Inflammatory macrophage (primary cell): ENCODE measurements at regions not wholly inside any gene's neighbourhood (a gene's known extent, or its start where the extent isn't known, plus 50 kb on each side); places are given as distances from the start of the nearest gene placed in this dataset.
A peak's percentile ranks its signal among the peaks of the same experiment; 100 is the strongest.
"Not testable (repeated sequence)": the region's sequence is repeated elsewhere in the genome, so short reads cannot be mapped to it uniquely, and the experiment has no call there.

ENCODE experiments used
- DNase-seq, 2 donors: peaks; one replicate each; pipeline ENCODE4 v3.0.0-alpha.2; 2020 to 2022

DNA sequence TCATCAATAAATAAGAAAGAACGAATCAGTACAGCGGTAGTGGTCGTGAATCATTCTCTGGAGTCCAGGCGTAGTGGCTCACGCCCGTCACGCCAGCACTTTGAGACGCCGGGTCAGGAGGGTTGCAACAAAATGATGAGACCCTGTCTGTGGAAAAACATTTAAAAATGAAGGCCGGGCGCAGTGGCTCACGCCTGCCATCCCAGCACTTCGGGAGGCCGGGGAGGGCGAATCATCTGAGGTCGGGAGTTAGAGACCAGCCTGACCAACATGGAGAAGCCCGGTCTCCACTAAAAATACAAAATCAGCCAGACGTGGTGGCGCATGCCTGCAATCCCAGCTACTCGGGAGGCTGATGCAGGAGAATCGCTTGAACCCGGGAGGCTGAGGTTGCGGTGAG, 111.8 kb upstream of the ANKRD30BL start:
- not testable (repeated sequence) for DNase-seq

DNA sequence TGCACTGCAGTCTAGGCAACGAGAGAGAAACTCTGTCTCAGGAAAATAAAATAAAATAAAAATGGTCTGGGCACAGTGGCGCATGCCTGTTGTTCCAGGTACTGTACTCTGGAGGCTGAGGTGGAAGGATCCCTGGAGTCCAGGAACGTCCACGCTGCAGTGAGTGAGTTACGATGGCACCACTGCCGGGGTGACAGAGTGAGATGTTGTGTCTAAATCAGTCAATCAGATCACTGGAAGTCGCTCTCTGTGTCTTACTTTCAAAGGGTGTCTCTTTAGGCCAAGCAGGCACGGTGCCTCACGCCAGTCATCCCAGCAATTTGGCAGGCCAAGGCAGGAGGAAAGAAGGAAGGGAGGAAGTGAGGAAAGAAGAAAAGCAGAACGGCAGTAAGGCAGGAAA, 112.2 kb upstream of the ANKRD30BL start:
- no peak for DNase-seq

DNA sequence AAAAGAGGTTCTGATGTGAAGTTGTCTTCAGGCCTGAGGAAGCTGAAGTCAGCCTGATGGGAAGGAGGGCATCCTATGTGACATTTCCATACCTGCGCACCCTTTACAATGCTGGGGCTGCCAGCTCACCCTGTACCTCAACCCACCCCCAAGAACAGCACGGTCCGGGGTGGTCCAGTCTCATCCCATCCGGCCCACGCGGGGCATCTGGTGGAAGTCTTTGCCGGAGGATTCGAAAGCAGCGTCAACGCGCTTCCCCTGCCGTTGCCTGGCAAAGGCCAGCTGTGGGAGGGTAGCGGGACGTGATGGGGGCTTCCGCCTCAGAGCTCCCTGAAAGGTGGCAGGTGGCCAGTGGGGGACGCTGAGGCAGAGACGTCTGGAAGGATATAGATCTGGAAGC, 113.6 kb upstream of the ANKRD30BL start:
- no peak for DNase-seq

DNA sequence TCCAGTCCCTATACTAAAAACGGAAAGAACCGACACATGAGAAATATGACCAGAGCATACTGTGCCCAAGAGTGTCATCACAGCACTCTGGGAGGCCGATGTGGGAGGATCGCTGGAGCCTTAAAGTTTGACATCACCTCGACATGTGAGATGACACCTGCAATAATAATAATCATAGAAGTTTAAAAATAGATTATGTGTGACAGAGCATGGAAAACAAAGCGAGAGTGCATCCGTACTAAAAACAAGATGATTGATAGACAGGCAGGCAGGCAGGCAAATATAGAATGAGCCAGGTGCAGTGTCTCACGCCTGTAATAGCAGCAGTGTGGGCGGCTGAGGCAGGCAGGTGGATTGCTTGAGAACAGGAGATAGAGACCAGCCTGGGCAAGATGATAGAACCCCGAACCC, 114.8 kb upstream of the ANKRD30BL start:
- no peak for DNase-seq

DNA sequence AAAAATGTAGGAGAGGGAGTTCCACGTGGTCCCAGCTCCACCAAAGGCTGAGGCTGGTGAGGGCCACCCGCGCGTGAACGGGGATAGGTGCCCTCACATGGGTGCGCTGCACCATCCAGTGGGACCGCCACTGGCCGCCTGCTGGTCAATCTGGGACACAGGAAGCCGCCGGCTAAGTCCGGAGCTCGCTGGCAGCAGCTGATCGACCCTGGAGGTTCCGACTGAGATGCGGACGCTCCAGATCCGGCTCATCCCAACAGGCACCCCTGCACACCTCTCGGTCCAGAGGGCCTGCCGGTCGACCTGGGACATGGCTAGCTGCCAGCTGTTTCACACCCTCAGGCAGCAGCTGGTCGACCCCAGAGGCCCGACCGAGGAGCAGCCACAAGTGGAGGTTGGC, 116.5 kb upstream of the ANKRD30BL start:
- DNase-seq: no peak

DNA sequence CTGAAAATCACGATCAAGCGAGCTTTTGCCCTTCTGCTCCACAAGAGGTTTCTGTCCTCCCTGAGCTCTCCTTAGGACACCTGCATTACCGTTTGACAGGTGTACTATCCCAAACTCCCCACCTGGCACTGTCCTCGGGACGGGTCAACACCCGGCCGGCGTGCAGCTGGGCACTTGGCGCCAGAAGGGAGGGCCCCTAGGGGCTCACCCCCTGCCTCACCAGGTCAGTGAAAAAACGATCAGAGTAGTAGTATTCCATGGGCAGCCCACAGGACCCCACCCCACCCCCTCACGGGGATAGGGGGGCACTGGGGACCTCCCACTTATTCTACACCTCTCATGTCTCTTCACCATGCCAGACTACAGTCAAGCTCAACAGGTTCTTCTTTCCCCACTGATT, 117.6 kb upstream of the ANKRD30BL start:
- DNase-seq: no peak

DNA sequence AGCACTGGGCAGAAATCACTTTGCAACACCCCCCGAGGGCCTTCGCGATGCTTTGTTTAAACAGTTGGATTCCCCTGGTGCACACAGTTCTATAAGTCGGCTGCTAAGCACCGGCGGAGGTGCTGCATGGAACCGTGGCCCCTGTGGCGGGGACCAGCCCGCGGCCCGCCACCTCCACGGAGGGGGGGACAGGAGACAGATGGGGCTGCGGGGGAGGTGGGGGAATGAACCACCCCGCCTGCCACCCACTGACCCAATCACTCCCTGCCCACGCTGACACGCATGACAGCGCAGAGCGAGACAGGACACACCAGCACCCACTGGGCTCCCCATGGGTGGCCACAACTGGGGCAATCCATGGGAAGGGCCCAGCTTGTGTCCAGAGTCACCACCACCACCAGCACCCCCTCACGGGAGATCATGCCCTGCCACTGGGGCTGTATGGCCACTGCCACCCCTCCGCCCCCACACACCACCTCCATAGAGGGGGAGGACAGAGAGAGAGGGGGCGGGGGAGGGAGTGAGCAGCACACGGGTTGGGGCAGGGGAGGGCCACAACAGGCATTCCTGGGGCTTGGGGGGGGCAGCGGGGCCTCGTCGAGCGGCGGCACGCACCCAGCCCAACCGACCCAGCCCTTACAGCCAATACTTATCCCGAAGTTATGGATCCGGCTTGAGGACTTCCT, 118.3 kb upstream of the ANKRD30BL start:
- no peak for DNase-seq

DNA sequence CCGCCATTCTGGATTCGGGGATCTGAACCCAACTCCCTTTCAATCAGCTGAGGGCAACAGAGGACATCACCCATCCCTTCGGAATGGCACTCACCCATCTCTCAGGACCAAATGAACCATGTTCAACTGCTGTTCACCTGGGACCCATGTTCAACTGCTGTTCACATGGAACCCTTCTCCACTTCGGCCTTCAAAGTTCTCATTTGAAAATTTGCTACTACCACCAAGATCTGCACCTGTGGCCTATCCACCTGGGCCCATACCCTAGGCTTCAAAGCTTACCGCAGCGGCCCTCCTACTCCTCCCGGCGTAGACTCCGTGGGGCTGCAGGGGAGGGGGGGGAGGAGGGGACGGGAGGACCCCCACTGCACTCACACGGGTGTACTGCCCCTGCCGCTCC, 119.2 kb upstream of the ANKRD30BL start:
- DNase-seq: no peak

DNA sequence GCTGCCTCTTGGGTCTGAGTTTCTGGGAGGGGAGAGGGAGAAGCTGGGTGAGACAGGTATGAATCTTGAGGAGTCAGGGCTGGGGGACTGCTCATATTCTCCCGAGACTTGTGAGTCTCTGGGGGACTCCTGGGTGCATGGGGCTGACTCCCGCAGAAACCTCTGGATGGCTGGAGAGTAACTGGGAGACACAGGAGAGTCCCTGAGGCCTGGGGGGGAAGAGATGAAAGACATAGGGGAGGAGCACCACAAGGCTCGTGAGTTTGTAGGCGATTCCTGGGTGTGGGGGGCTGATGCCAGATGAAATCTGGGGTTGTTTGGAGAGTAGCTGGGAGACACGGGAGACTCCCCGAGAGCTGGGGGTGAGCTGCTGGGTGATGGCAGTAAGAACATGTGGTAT, 120.4 kb upstream of the ANKRD30BL start:
- not testable (repeated sequence) for DNase-seq

DNA sequence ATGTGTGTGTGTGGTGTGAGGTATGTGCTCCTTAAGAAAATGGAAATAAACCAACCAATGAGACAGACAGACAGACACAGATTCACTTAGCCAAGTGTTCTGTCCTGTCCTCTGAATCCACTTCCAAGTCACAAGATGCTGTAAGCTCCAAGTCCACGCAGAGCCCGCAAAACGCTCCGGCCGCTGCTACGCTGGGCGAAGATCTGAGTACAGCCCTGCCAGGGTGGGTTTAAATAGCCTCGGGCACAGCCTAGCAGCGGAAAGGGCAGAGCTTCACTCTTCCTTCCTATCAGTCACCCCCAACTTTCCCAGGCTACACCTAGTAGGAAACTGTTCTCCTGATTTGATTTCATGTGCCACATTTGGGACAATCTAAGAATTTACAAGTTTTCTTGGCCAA, 121.2 kb upstream of the ANKRD30BL start:
- no peak for DNase-seq

DNA sequence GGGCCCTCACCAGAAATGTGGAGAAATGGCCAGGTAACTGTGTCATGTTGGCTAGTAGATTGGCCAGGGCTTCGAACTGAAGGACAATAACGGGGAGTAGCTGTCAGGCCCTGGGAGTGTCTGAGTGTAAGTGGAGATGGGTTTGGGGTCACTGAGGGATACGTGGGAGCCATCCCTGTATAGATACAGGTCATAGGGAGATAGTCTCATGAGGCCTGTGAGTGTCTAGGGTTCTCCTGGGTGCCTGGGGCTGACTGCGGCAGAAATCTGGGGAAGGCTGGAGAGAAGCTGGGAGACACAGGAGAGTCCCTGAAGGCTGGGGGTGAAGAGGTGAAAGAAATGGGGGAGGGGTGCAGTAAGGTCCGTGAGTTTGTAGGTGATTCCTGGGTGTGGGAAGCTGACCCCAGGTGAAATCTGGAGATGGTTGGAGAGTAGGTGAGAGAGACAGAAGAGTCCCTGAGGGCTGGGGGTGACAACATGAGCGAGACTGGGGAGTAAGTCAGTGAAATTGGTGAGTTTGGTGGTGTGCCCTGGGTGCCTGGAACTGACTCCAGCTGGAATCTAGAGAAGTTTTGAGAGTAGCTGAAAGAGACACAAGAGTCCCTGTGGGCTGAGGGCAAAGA, 124.6 kb upstream of the ANKRD30BL start:
- DNase-seq: not testable (repeated sequence)

DNA sequence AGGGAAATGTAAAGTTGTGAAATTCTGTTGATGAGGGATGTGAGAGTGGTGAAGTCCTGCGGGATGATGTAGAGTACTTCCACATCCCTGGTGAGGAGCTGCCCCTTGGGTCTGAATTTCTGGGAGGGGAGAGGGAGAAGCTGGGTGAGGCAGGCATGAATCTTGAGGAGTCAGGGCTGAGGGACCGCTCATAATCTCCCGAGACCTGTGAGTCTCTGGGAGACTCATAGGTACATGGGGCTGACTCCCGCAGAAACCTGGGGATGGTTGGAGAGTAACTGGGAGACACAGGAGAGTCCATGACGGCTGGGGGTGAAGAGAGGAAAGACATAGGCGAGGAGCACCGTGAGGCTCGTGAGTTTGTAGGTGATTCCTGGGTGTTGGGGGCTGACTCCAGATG, 126.2 kb upstream of the ANKRD30BL start:
- not testable (repeated sequence) for DNase-seq

DNA sequence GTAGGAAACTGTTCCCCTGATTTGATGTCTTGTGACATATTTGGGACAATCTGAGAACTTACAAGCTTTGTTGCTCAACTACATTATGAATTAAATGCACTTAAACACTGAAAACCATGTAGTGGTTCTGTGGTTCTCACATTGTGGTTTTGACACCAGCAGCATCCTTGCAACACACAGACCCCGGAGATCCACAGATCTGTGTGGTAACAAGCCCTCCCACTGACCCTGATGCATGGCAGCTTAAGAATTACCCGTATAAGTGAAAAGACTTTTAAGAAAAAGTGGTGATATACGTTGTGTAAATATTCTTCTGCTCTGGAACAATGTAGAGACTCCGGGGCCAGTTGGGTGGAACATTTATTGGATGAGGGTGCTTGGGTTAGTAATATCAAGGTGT, 127.4 kb upstream of the ANKRD30BL start:
- not testable (repeated sequence) for DNase-seq

DNA sequence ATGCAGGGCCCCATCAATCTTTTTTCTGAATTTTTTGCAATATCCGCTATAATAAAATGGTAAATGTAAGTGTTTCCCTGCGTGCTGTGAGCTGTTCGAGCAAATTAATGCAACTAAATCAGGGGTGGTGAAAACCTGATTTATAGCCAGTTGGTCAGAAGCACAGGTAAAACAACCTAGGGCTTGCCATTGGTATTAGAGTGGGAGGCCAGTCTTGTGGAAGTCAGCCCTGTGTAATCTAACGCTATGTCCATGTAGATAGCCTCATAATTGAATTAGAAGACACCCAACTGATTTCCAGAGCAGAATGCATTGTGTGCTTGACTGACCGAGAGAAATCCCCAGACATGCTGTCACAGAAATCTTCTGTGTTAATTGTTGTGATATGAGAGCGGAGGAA, 126.8 kb upstream of the GPR39 start:
- DNase-seq: not testable (repeated sequence)

DNA sequence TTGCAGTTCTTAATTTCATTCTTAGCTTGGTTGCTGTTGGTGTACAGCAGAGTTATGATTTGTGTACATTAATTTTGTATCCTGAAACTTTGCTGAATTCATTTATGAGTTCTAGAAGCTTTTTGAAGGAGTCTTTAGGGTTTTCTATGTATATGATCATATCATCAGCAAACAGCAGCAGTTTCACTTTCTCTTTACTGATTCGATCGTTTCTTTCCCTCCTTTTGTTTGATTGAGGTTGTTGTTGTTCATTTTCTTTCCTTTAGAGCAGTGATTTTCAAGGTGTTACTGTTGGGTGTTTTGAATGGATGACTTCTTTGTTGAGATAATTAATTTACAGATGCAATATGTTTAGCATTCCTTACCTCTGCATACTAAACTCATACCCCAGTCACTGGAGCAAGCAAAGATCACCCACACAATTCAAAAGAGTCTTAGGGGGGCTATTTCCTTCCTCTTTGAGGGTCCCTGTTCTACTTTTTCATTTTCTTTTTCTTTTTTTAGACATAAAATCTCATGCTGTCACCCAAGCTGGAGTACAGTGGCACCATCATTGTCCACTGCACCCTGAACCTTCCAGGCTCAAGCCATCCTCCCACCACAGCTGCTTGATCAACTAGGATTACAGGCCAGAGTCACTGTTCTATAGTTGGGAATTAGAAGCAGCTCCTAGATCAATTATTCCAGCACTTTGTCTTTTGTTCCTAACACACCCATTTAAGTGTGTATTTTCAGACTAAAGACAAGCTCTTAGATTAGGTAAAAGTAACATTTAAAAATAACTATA, 115.8 kb upstream of the GPR39 start:
- DNase-seq: not testable (repeated sequence)

DNA sequence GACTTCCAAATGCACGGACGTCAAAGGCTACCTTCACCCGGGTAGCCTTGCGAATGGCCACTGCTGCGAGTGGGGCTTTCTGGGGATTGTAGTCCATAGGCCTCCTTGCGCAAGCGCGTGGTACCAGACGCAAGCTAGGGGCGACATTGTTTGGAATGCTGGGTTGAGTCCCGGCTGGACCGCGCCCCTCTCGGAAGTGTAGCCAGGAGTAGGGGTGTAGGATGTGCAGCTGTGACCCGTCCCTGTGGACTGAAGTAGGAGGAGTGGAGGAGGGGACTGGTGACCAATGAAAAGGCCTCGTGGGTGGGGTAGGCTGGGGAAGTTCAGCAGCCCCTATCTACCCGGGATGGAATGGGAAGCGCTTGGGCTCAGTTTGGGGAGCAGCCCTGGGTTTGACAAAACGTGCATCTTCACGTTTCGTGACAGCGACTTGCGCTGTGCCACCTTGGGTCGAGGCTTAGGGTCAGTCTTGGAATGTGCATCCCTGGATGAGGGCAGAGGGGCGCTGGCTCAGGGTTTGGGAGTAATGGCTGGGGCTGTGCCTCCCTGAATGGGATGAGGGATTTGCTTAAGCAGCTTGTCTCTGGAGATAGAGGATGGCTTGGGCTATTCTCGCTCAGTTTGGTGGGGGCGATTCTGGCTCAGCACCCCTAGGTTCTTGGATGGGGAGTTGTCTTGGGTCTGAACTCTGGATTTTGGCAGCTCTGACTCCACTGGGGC, 111.8 kb upstream of the GPR39 start:
- peak; percentile 40 to 57 for DNase-seq

DNA sequence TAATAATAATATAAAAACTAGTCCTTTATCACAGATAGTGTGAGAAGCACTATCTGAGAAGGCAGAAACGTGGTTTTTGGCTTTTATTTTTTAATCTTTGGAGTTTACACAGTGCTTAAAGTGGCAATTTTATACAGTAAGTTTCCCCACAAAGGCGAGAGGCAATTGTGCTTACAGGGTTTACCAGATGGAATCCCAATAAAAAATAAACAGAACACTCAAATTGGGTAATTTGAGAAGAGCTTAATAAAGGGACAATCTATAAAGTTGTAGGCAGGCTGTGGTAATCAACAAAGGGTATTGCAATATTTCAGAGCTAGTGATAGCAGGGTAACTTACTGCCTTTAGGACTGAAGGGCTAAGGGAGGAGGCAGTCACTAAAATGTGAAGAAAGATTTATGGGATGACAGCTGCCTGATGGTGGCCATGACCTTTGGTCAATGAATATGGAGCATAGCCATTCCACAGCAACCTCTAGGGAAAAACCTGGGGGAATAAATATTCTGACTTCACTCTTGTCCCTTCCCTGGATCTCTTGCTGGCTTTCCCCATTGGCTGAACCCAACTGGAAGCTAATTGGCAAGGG, 108.9 kb upstream of the GPR39 start:
- not testable (repeated sequence) for DNase-seq

DNA sequence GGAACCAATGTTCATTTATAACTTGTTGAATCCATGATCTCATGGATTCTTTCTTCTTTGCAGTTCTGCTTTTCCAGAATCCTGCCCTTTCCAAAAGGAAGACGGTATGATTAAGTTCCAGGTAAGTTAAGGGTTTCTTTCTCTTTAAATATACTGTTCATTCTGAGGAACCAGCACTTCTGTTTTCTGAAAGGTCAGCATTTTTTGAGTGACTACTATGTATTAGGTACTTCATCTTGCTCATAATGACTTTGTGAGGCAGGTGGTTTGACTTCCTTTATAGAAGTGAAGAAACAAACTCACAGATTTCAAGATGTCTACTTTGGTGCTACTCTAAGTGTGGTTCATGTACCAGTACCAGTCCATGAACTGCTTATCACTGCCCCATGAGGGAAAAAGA, 107.4 kb upstream of the GPR39 start:
- DNase-seq: not testable (repeated sequence)

DNA sequence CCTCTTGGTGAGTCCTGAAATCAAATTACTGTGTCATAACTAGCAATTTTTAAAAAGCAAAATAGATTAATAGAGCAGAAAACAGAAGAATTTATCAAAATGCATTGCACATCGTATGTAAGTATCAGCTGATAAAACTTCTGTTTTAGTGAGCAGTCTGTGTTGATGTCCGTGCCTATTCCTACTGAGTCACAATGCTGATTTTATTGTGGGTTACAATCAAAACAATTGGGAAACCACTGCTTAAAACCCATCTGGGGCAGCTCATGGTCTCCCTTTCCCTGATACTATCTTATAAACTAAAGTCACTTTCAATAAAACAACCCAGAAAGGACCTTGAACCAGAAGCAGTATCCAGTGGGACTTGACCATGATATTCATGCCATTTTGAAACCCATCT, 101.1 kb upstream of the GPR39 start:
- DNase-seq: not testable (repeated sequence)

DNA sequence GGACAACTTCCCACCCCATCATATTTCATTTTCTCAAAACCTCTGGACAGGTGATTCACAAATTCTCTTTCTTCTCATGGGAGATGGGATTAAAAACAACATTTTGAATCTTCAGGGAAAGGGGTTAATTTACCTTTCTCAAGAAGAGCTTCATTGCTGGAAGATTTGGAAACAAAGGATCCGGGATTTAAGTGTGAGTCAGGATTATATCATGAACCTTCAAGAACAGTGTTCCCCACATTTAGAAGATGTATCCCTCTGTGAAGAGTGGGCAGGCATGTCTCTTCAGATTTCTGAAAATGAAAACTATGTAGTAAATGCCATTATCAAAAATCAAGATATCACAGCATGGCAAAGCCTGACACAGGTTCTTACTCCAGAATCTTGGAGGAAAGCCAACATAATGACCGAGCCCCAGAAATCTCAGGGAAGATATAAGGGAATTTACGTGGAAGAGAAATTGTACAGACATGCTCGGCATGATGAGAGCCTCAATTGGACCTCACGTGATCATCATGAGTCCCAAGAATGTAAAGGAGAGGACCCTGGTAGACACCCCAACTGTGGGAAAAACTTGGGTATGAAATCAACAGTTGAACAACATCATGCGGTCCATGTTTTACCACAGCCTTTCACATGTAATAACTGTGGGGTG, 99.5 kb upstream of the GPR39 start:
- DNase-seq: not testable (repeated sequence)

DNA sequence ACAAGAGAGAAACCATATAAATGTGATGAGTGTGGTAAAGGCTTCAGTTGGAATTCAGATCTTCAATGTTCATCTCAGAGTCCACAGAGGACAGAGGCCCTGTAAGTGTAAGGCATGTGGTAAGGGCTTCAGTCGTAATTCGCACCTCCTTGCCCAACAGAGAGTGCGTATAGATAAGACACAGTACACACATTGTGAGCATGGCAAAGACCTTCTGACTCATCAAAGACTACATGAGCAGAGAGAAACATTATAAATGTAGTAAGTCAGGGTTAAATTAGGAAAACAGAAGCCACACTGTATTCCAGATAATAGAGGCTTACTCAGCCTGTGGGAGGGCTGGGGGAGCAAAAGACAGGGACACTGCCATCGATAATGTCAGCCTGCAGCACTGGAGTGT, 98.1 kb upstream of the GPR39 start:
- DNase-seq: not testable (repeated sequence)

DNA sequence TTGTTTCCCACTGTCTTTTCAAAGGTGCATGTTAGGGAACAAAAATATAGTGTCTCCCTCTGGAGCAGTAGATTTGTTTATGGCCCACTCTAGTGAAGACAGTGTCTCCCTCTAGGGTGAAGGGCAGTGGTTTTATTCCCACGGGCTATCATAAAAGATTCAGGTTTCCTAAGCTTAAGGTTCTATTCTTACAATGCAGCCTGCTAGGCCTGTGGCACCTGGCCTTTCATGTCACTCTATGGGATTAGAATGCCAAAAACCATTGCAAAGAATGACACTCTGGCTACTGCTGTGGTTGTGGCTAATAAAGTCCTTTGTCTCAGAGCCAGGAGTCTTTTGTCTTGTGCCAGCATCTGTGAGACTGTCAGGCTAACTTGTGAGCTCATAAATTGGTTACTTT, 92.6 kb upstream of the GPR39 start:
- DNase-seq: not testable (repeated sequence)
